ENCODE measurements at regions not wholly inside any gene's neighbourhood (a gene's known extent, or its start where the extent isn't known, plus 50 kb on each side); places are given as distances from the start of the nearest gene placed in this dataset.
"Not testable (repeated sequence)": the region's sequence is repeated elsewhere in the genome, so short reads cannot be mapped to it uniquely, and the experiment has no call there.

DNA sequence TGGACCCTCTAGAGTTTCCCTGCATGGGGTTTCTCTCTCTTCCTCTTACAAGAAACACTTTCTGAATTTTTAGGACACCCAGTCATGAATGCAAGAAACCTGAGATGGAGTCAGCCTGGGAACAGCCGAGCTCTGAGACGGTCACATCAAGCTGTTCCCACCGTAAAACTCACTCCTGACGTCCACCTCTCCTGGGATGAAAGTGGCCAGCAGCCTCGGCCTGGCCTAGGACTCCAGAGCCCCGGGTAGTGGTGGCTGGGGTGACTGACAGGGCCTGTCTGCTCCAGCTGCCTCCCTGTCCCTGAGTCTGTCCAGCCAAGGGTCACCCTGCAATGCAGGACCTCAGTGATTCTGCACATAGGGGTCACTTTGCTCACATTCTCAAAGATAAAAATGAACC lies 217.8 kb downstream of the SHOX start:
- DNase-seq (ENCODE audit: low read depth), result no peak

DNA sequence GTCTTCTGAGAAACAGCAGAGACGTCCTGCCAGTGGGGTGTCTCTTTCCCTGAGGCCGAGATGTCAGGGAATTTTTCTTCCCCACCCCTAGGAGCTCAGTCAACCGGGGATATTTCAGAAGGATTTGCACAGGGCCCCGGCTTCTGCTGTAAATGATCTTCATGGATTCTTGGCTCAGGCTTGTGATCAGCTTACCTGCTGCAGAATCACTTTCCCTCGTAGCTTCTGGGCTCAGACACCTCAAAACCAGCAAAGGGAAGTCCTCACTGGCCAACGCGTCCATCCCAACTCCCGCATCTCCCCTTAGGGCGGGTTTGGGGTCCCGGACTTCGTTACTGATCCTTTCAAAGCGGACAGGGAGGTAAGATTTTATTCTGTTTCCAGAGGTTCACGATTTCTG lies 212.7 kb downstream of the SHOX start:
- no peak for DNase-seq (ENCODE audit: low read depth)

DNA sequence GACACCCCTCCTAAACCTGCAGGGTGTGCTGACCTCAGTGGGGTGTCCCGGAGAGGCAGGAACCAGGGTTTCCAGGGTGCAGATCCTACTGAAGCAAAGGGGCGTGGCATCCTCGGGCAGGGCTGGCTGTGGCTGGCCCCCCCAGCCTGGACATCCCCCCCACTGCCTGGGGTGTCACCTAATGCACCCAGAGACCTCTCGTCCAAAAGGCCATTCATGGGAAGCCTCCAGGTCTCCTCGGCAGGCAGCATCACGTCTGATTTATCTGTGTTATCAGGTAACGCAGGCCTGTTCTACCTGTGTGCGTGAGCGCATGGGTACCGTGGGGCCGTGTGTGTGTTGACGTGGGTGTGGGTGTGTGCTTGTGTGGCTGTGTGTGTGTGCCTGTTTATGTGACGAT lies 210.0 kb downstream of the SHOX start:
- DNase-seq (ENCODE audit: low read depth), result no peak

DNA sequence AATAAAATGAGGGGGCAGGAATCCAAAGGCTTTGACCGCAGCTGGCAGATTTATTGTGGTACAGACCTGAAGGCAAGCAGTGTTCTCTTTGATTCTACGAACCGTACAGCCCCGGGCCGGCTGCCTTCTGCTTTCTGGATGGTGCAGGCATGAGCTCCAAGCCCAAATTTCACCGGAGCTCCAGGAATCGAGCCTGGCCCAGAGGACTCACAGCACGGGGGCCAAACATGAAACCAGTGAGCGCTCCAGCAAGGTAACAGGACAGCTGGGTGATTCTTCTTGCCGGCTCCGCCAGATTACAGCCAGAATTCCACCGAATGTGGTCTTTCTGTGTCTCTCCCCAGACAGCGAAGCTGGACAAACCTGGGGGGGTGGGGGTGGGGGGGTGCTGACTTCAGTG lies 208.1 kb downstream of the SHOX start:
- not testable (repeated sequence) for DNase-seq (ENCODE audit: low read depth)

DNA sequence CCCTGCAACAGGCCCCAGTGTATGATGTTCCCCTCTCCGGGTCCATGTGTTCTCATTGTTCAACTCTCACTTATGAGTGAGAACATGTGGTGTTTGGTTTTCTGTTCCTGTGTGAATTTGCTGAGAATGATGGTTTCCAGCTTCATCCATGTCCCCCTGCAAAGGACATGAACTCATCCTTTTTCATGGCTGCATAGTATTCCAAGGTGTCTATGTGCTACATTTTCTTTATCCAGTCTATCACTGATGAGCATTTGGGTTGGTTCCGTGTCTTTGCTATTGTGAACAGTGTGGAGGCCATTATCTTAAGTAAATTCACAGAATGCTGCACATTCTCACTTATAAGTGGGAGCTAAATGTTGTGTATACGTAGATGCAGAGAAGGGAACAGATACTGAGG lies 205.3 kb downstream of the SHOX start:
- not testable (repeated sequence) for DNase-seq (ENCODE audit: low read depth)

DNA sequence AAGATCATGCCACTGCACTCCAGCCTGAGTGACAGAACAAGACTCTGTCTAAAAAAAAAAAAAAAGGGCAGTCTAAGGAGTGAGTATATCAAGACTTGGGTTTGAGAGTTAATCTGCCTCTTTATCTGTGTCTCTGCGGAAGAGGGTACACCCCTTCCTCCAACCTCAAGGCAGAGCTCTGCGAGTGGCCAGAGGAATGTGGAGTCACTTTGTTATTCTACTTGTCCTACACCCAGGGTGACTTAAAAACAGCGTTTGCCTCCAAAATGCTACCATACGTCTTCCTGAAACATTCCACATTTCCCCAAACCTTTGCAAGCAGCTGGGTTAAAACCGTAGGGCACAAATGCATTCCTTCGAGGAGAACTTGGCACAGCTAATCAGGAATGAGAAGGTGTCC lies 199.9 kb downstream of the SHOX start:
- DNase-seq (ENCODE audit: low read depth), result no peak

DNA sequence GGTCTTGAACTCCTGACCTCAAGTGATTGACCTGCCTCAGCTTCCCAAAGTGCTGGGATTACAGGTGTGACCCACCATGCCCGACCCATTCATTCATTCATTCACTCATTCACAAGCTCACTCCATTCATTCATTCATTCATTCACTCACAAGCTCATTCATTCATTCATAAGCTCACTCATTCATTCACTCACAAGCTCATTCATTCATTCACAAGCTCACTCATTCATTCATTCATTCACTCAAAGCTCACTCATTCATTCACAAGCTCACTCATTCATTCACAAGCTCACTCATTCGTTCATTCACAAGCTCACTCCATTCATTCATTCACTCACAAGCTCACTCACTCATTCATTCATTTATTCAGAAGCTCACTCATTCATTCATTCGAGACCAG lies 198.6 kb downstream of the SHOX start:
- DNase-seq (ENCODE audit: low read depth), result no peak

DNA sequence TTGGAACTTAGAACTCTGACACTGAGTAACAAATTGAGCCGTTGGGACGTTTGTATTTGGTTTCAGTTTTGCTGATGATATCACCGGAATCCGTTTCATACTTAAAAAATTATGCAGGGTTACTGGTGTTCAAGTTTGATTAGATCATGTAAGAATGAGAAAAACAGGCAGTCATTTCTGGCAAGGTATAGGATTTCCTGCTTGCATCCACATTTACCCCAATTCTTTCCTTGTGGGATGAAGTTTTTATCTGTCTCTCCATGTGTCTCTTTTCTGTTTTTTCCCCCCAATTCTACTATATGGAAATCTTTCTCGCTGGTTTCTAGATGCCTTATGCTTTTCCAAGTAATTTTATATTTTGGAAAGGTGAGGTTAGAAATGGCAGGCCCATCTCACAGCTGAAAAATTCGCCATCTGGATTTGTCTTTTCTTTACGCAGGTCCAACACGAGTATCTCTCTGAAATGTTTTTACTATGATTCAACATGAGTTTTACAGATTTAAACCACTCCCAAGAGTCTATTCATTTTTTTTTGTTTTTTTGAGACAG lies 197.9 kb downstream of the SHOX start:
- DNase-seq (ENCODE audit: low read depth), result no peak

DNA sequence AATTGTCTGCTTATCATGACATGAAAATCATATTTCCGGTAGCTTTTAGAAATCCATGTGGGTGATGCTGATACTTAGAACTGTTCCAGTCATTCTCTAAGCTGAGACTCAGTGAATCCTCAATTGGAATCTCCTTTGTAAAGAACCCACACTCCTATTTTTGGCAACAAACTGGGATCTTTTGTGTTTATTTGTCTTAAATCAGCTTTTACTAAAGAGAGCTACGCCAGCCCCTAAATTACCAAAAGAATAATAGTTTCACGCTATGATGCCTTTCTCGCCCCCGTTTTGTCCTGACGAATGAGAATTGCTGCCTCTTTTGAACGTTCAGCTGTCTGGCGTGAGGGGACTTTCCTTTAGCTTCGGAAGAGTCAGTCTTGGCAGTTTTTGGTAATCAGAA lies 195.9 kb downstream of the SHOX start:
- no peak for DNase-seq (ENCODE audit: low read depth)

DNA sequence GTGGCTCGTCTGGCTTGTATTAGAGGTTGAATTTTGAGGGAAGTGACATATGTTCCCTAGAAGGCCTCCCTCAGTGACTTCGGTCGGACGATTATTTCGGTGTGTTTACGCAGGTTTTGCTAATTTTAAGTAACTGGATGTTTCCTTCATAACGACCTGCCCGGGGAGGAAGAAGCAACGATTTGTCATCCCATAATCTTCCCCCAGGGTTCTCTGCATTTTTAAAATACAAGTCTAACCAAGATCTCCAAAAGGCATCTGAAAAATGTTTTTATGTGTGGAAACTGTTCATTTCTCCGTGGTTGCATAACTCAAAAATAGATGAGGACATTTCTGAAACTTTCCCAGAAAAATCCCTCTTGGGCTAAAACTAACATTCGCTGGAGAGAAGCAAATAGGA lies 195.4 kb downstream of the SHOX start:
- no peak for DNase-seq (ENCODE audit: low read depth)

DNA sequence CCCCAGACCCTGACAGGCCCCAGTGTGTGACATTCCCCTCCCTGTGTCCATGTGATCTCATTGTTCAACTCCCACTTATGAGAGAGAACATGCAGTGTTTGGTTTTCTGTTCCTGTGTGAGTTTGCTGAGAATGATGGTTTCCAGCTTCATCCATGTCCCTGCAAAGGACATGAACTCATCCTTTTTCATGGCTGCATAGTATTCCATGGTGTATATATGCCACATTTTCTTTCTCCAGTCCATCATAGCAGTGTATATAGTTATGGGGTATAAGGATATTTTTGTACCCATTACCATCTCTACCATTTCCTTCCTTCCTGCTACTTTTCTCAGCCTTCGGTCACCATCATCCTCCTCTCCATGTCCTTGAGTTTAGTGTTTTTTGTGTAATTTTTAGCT lies 192.5 kb downstream of the SHOX start:
- DNase-seq (ENCODE audit: low read depth), result not testable (repeated sequence)

DNA sequence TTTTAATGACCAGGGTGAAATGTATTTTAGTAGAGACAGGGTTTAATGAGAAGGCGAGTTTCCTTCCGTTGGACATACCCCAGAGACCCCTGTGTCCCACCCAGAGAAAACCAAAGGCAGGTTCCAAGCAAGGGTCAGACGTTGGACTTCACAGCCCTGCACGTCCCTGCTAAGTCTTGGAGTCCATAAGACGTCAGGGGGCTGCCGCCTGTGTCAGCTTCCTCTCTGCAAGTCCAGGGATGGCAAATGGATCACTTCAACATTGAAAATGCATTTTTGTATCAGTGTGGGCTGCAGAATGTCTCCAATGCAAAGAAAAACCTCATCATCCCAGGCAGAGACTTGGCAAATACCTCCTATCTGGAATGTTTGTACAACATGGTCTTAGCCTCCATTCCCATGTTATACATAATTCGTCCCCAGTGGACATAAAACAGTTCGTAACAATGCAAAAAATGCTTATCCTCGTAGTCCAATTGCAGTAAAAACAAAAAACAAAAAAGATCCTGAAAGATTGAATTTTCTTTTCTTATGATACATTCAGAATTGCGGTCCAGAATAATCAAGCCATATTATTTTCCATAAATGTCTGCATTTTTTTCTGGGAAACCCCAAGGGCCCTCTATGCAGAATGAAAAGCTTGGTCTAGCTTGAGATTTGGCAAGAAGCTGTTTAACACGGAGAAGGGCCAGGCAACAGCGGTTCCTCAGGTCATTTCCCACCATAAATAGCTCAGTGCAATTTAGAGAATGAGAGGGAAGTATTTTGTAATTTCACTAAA lies 190.9 kb downstream of the SHOX start:
- DNase-seq (ENCODE audit: low read depth), result no peak

DNA sequence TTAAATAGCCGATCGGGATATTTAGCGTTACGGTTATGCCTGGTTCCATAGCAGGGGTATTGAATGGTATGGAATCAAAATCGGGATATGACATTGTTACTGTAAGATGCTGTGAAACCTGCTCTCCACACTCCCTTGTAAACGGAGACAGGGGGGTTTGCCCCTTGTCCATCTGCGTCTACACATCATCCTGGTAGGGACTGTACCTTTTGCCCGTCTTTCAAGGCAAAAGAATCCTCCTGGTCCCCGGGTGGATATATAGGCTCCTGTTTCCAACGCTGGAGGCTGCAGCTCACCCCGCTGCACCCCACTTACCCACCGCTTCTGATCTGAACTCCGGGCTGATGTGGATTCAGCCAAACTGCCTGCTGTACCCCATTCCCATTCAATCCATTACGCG lies 189.1 kb downstream of the SHOX start:
- DNase-seq (ENCODE audit: low read depth), result no peak

DNA sequence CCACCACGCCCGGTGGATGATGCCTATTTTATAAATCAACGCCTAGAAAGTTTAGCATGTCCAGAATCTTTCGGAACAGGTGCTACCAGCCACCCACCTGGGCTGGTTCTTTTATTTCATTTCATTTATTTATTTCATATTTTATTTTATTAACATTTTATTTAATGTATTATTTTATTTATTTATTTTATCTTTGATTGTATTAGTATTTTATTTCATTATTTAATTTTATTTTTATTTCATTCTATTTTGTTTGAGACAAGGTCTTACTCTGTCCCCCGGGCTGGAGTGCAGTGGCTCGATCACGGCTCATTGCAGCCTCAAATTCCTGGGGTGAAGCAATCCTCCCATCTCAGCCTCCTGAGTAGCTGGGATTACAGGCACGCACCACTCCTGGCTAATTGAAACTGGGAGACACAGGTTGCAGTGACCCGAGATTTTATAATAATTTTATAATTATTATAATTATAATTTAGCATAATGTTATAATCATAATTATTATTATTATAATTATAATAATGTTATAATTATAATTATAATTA lies 187.2 kb downstream of the SHOX start:
- DNase-seq (ENCODE audit: low read depth), result no peak

DNA sequence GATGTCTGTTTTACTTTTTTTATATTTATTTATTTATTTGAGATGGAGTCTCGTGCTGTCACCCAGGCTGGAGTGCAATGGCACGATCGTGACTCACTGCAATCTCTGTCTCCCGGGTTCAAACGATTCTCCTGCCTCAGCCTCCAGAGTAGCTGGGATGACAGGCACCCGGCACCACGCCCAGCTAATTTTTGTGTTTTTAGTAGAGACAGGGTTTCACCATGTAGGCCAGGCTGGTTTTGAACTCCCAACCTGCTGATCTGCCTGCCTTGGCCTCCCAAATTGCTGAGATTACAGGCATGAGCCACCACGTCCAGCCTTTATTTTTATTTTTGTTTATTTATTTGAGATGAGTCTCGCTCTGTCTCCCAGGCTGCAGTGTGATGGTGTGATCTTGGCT lies 186.6 kb downstream of the SHOX start:
- not testable (repeated sequence) for DNase-seq (ENCODE audit: low read depth)

DNA sequence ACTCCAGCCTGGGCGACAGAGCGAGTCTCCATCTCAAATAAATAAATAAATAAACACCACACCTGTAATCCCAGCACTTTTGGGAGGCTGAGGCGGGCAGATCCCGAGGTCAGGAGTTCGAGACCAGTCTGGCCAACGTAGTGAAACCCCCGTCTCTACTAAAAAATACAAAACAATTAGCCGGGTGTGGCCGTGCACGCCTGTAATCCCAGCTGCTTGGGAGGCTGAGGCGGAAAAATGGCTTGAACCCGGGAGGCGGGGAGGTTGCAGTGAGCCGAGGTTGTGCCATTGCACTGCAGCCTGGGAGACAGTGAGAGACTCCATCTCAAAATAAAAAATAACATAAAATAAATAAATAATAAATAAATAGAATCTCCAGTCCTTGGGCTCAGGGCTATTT lies 185.8 kb downstream of the SHOX start:
- DNase-seq (ENCODE audit: low read depth), result no peak

DNA sequence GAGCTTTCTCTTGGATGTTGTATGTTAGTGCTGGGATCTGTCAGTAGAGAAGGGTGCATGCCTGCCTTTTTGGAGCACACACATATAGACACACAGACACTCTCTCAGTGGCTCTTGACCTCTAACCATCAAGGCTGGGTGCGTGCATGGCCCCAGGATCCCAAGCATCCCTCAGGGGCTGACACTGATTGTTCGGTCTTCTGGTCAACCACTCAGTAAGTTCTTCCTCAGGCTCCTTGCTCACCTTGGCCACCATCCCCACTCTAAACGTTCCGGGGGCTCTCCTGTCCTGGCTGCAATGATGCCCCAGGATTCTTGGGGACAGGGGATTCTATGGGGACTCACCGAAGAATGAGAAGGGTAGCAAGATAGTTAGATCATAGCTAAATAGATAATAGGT lies 179.6 kb downstream of the SHOX start:
- no peak for DNase-seq (ENCODE audit: low read depth)

DNA sequence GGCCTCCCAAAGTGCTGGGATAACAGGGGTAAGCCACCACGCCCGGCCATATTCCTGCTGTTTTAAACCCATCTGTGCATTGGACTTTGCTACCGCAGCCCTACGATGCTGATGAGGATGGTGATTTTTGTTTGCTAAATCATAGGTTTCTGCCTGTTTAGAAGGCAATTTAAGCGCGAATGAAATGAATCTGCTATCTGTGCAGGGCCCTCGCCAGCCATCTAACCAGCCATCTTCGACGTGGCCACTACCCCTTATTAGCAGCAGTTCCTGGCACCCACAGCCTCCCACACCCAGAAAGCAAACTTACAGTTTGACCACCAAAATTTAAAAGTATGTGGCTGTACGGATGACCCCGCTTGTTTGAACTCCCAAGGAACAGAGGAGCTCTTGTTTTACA lies 178.5 kb downstream of the SHOX start:
- DNase-seq (ENCODE audit: low read depth), result no peak

DNA sequence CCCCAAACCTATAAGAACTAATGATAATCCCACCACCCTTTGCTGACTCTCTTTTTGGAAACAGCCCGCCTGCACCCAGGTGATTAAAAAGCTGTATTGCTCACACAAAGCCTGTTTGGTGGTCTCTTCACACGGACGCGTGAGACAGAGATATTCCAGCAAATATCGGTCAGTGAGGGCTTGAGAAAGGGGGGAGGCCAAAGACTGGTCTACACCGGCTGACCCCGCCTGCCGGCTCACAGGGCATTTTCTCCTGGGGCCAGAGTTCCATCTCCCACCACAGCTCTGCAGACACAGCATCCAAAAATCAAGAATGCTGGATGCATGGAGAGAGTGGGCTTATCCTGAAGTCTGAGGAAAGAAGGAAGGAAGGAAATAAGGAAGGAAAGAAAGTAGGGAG lies 176.0 kb downstream of the SHOX start:
- no peak for DNase-seq (ENCODE audit: low read depth)

DNA sequence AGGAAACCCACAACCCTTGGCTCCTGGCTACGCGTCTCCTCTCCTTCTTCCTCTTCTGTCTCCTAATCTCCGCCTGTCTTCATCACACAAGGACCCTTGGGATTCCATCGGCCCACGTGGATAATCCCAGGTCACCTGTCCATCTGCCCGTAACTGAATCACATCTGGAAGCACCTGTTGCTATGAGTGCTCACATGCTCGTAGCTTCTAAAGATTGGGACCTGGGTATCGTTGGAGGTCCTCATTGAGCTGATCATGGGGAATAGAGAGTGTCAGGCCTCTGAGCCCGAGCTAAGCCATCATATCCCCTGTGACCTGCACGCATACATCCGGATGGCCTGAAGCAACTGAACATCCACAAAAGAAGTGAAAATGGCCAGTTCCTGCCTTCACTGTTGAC lies 175.4 kb downstream of the SHOX start:
- no peak for DNase-seq (ENCODE audit: low read depth)

DNA sequence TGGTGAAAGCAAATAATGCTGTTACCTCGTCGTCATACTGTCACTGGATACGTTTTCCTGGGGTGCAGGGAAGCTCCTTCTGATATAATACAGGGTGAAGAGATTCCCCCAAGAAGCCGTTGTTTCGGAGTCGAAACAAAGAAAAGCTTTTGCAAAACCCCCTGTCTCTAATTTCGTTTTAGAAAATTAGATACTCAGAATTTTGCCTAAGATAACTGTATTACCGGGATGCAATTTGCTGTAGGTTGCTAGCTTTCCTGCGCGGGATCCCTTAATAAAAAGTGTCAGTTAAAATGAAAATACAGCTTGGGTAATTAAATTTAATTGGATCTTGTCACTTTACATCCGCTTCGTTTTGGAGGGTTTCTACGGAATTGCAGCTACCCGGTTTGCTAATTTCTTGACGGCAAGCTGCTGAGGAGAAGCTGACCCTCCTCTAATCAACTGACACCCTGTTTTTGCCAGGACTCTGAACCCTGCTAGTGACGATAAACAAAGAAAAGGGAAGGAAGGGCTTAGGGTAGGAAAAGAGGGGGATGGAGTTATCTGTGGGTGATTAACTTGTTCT lies 174.6 kb downstream of the SHOX start:
- no peak for DNase-seq (ENCODE audit: low read depth)

DNA sequence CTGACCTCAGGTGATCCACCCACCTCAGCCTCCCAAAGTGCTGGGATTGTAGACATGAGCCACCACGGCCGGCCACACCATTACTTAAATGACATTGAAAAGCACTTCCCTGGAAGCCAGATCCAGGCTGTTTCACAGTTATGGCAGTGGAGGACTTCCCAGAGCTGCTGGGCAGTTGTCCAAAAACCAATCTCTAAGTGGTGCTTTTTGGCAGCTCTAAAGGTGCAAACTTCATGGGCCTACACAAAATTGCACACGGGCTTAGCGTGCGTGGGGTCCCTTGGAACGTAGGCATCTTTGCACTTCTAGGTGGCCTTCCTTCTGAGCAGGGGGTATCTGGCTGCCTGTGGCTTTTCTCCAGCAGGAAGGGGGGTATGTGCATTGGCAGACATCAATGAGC lies 172.3 kb downstream of the SHOX start:
- no peak for DNase-seq (ENCODE audit: low read depth)

DNA sequence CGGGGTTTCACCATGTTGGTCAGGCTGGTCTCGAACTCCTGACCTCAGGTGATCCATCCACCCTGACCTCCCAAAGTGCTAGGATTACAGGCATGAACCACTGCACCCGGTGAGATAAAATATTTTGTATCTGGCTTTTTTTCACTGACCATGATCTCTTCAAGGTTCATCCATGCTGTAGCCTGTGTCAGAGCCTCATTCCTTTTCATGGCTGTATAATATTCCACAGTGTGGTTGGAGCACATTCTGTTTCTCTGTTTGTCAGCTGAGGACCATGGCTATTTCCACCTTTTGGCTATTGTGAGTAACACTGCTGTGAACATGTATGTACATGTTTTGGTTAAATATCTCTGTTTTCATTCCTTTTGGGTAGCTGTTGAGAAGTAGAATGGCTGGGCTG lies 169.2 kb downstream of the SHOX start:
- DNase-seq (ENCODE audit: low read depth), result no peak

DNA sequence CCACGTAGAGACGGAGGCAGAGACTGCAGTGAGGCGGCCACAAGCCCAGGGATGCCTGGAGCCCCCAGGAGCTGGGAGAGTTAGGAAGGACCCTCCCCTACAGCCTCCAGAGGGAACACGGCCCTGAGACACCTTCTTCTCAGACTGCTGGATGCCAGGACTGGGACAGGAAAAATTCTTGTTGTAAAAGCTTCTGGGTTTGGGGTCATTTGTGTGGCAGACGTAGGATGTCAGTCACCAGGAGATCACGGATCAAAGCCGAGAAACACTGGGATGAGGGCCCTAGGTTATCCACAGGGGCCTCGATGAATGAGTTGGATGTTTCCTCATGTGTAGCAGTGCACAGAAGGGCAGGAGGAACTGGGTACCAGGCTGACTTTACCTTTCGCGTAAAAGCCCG lies 163.7 kb downstream of the SHOX start:
- DNase-seq (ENCODE audit: low read depth), result no peak

All from activated gamma-delta T cell treated with anti-CD3 and anti-CD28 coated beads, Interleukin-2, amount 50 U/mL, for 16 hours (primary cell).